ENCODE measurements at regions not wholly inside any gene's neighbourhood (a gene's known extent, or its start where the extent isn't known, plus 50 kb on each side); places are given as distances from the start of the nearest gene placed in this dataset.

GRCh38 chr21:14767192-14767852, 221.2 kb upstream of the SAMSN1 start:
- Histone ChIP-seq H3K36me3 (no peaks in the 10 kb centered on the region), H3K4me1 (no peaks in the 10 kb centered on the region), H3K27ac (no peak overlapping the region), H3K4me3 (no peak overlapping the region), H3K9me3 (no peaks in the 10 kb centered on the region), H3K27me3 (no peaks in the 10 kb centered on the region)
- no peak for ATAC-seq
- no peak for DNase-seq
- intact Hi-C loops (cut with DNase I; ENCODE audit: low total_unique reads) = no loop called here
- TF ChIP-seq POLR2A (IDR thresholded peaks at IDR 0.05) (no peak), CTCF (IDR thresholded peaks at IDR 0.05 in 4 of 5, conservative IDR thresholded peaks at IDR 0.05 in 1 of 5) (no peak)
- in situ Hi-C loops (cut with MboI; ENCODE audit: low sequenced_read_pairs in 4 of 4) = no loop called here

- H3K4me3 ChIP-seq = no peak overlapping the region
- no peak for ATAC-seq
- no peaks in the 10 kb centered on the region for H3K27me3 ChIP-seq
- H3K4me1 ChIP-seq = no peaks in the 10 kb centered on the region
- H3K36me3 ChIP-seq = no peaks in the 10 kb centered on the region
- intact Hi-C loops (cut with DNase I; ENCODE audit: low total_unique reads) = no loop called here
- no peak overlapping the region for H3K27ac ChIP-seq
- TF ChIP-seq CTCF (IDR thresholded peaks at IDR 0.05 in 4 of 5, conservative IDR thresholded peaks at IDR 0.05 in 1 of 5) = no peak
- no peak for TF ChIP-seq POLR2A (IDR thresholded peaks at IDR 0.05)
- no peak for DNase-seq
- in situ Hi-C loops (cut with MboI; ENCODE audit: low sequenced_read_pairs in 4 of 4) = no loop called here
- no peaks in the 10 kb centered on the region for H3K9me3 ChIP-seq
Observed at GRCh38 chr21:14766241-14766640, 220.1 kb upstream of the SAMSN1 start.

GRCh38 chr21:14763695-14764064, 217.6 kb upstream of the SAMSN1 start:
- ATAC-seq = no peak
- DNase-seq = no peak
- Histone ChIP-seq H3K36me3 (no peaks in the 10 kb centered on the region), H3K4me1 (no peaks in the 10 kb centered on the region), H3K27me3 (peaks cover 0 to 3% (median 0%) of the 10 kb centered on the region in 3 donors), H3K27ac (no peak overlapping the region), H3K9me3 (no peaks in the 10 kb centered on the region), H3K4me3 (no peak overlapping the region)
- in situ Hi-C loops (cut with MboI; ENCODE audit: low sequenced_read_pairs in 4 of 4) (no loop called here), intact Hi-C loops (cut with DNase I; ENCODE audit: low total_unique reads) (no loop called here)
- TF ChIP-seq POLR2A (IDR thresholded peaks at IDR 0.05) = no peak
- TF ChIP-seq CTCF (IDR thresholded peaks at IDR 0.05 in 4 of 5, conservative IDR thresholded peaks at IDR 0.05 in 1 of 5) = no peak

- H3K36me3 ChIP-seq = no peaks in the 10 kb centered on the region
- intact Hi-C loops (cut with DNase I; ENCODE audit: low total_unique reads) (no loop called here), in situ Hi-C loops (cut with MboI; ENCODE audit: low sequenced_read_pairs in 4 of 4) (no loop called here)
- H3K4me1 ChIP-seq = no peaks in the 10 kb centered on the region
- ATAC-seq (peak in 1 of 2 donors; percentile 53), DNase-seq (no peak)
- TF ChIP-seq CTCF (IDR thresholded peaks at IDR 0.05 in 4 of 5, conservative IDR thresholded peaks at IDR 0.05 in 1 of 5) = no peak
- no peak for TF ChIP-seq POLR2A (IDR thresholded peaks at IDR 0.05)
- peaks cover 0 to 3% (median 0%) of the 10 kb centered on the region in 3 donors for H3K27me3 ChIP-seq
- H3K9me3 ChIP-seq = no peaks in the 10 kb centered on the region
- no peak overlapping the region for H3K4me3 ChIP-seq
- H3K27ac ChIP-seq = no peak overlapping the region
Observed at GRCh38 chr21:14762734-14763694, 216.9 kb upstream of the SAMSN1 start.
